Stimulated activated CD8-positive, alpha-beta memory T cell treated with anti-CD3 and anti-CD28 coated beads, Interleukin-2, amount 100 ng/mL, for 1 hour (primary cell): ENCODE measurements at regions not wholly inside any gene's neighbourhood (a gene's known extent, or its start where the extent isn't known, plus 50 kb on each side); places are given as distances from the start of the nearest gene placed in this dataset.

Source experiments
- DNase-seq, 2 donors: peaks; one replicate each; pipeline ENCODE4 v3.0.0-alpha.2; 2020; ENCODE audit warnings: low read depth in 2 of 2

DNA sequence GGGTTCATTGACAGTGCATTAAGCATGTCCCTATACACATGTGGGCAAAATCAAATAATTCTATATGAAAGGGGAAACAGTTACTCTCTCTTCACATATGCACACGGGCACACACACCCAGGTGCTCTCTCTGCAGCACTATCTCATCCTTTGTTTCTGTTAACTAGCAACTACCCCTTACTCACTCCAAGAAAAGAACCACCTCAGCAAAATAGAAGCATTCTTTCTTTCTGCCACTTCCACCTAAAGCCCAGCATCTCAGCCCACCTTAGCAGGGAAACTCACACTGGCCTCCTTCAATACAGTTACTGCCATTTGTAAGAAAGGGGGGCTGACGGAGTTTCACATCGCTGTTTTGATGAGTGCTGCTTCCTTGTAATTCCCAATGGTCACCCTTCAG lies 216.3 kb upstream of the ID2 start:
- no peak for DNase-seq

DNA sequence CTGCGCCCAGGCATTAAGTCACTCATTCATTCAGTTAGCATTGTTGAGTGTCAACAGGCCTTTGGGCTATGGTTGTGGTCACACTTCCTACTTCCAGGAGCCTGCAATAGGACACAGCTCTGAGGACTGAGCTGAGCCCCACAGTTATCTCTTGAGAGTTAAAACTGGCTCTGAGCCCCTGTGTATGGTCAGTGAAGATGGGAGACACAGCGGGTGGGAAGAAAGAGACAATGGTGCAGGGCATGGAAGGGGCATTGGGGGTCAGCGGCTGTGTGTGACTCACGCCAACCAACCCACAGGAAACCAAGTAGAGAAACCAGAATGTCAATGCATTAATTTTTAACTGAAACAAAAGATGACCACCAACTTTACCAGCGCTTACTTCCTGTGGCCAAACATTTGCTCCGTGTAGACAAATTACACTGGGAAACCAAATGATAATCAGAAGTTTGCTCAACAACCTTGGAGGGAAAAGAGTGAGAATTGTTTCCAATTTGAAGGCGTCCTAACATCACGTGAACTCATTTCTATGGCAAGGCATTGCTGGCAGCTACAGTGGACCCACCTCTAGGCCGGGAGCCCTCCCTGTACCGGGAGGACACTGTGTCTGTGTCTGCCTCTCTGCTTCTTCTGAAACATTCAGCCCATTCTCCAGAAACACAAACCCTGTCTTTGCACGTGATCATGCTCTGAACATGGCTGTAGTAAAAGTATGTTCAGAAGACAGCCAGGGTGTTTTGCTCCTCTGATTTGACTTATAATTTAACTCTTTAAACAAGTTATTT lies 212.0 kb upstream of the ID2 start:
- DNase-seq, result no peak

DNA sequence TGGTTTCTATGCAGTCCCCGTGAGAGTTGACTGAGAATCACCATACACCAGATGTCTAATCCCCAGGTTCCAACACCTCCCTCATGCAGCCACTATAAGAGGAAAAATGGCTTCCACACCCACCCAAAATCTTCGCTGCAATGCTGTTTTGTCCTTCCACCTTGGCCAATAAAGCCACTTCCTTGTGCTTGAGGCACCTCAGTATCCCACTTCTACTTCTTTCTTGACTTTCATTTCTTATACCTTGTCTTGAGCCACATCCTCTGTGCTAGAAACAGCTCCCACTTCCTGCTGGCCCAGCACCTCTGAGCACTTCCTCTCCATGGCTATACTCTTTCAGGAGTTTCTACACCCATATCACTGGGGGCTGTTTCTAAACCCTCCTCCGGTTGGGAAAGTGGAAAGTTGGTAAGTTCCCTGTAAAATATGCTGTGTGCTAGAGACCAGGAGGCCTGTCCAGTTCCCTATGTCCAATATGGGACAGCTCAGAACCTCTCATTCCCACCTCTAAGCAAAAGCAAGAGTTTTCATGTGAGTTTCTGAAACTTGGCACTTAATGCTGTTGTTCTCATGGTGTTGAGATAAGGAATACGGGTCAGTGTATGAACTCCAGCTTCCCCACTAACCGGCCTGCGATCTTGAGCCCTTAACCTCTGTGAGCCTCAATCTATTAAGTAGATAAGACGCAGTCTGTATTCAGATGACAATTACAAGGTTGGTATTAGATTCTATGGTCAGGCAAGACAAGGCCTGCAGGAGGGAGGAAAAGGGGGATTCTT lies 209.1 kb upstream of the ID2 start:
- no peak for DNase-seq

DNA sequence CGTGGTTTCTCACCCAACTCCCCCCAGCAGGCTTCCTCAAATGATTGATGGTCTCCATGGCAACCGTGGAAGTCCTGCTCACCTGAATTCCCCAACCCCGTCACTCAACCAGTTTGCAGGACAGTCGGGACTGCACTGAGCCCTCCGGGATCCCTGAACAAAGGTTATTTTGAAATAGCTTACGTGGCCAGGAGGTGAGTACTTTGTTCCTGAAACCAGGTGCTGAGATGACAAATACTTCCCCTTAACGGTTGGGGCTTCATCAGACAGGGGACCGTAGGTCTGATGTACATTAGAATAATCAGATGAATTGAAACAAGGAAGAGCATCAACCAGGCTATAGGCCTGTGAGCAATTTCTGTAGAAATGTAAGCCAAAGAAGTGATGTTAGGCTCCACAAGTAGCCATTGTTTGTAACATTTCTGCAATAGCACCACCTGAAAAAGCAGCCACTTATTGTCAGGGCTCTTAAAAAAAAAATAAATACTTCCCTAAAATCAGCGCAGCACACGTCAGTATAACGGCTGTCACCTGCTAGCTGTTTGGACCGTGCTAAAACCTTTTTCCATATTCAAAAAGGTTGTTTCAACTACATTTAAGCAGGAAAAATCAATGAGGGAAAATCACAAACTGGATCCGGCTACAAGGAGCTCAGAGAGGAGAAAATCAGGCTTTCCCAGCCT lies 206.4 kb upstream of the ID2 start:
- DNase-seq, result no peak

DNA sequence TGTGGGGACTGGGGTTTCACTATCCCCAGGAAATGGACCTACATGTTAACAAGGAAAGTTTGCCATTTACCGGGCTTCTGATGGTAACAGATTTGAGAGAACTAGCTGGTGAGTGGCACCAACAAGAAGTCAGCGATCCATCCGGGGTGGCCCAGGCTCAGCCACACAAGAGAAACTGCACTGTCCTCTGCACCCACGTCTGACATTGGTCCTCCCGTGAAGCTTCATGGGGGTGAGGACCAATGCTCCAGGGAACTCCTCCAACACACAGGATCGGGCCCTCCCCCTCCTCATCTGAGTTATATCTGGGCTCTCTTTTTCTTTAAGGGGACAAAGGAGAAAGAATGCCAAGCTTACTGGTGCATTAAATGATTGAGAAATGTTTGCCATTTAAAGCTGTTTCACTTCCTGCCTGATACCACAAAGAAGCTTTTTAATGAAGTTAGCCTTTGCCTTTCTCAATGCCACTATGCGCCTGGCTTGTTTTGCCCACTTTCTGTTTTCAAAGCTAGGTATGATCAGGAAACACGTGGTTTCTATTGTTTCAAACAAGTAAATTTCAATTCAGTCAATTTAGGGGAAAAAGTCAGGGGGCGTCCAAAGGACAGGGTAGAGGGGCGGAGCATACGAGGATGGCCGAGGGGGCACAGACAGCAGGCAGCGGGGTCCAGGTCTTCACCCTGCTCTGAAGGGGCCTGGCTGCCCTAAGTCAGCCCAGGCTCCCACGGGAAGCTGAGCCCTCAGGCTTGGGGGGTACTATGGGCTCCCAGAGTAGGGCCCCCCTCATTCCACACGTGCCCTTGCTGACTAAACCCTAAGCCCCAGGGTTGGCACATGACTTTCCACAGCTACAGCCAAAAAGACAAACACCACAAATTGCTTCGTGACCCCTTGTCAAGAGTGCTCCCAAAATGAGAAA lies 204.0 kb upstream of the ID2 start:
- no peak for DNase-seq

DNA sequence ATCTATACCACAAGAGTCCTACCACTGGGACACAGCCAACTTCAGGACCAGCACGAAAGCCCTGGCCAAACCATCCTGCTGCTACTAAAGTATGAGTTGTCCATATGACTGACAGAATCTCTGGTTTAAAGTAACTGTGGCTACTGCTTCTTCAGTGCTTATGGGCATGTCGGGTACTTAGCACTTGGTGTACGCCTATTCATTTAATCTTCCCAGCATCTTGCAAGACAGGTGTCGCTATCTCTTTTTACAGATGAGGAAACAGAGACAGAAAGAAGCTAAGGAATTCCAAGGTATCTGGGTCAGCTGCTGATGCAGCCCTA lies 203.4 kb upstream of the ID2 start:
- DNase-seq, result no peak

DNA sequence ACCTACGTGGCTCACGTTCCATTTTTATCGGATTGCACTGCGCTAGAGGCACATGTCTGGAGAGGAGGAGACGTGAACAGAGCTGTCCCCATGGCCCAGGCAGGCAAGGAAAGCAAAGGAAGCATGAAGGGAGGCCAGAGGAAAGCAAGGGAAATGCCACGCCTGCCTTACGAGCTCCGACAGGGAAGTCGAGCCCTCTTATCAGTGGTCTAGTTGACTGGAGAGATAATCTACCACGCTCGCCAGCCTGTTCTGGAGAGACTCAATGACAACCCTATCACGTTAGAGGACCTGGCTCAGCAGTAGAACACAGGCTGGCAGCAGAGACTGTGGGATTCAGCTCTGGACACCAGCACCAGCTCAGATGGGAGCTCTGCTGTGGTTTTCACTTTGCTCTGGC lies 202.6 kb upstream of the ID2 start:
- no peak for DNase-seq

DNA sequence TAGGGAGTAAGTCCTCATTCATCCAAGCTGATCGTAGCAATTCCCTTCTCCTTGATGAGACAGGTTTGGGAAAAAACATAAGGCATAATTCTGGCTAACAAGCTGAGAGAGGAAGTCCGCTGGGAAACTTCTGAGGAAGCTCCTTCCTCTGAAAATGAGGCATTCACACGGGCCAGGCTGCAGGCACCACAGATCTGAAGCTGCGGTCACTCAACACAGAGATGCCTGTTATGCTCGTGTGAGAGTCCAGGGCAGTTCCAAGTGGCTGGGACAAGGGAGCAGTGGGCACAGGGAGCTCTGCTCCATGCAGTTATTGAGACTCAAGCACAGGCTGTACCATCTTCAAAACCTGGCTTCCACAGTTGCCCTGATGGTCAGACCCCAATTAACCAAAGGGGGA lies 200.9 kb upstream of the ID2 start:
- DNase-seq, result no peak

DNA sequence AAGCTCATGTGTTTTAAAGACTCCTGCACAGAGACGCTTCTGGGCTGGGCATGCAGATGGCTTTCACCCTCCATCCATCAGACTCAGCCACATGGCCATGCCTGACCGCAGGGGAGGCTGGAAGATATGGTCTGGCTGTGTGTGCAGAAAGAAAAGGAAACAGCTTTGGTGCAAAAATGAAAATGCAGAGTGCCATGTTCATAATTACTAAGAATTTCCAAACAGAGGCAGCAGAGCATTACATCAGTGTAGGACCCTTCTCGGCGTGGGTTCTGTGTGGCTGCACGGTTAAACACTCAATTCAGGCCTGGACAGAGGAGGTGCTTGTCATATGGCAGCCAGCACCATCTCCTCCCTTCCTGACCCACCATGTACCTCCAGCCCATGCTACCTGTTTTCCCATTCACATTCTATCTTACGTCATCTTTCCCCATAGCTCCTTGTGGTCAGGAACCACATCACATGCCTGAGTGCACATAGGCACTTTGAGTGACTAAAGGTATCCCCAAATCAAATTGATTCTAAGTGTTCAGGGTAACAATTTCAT lies 200.3 kb upstream of the ID2 start:
- no peak for DNase-seq

DNA sequence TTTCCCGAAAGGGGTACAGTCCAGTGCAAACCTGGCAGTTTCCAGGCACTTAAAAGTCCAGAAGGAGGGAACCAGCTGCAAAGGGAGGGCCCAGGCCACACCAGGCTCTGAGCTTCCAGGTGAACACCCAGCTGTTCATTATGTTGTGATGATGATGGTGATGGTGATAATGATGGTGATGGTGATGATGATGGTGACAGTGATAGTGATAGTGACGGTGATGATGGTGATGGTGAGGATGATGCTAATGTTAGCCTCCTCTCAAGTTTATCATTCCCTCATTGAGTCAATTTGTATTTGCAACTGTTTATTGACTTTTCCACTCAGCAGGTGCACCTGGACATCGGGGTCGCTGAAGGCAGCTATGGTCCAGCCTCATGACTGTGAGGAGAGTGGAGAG lies 199.4 kb upstream of the ID2 start:
- DNase-seq, result no peak

DNA sequence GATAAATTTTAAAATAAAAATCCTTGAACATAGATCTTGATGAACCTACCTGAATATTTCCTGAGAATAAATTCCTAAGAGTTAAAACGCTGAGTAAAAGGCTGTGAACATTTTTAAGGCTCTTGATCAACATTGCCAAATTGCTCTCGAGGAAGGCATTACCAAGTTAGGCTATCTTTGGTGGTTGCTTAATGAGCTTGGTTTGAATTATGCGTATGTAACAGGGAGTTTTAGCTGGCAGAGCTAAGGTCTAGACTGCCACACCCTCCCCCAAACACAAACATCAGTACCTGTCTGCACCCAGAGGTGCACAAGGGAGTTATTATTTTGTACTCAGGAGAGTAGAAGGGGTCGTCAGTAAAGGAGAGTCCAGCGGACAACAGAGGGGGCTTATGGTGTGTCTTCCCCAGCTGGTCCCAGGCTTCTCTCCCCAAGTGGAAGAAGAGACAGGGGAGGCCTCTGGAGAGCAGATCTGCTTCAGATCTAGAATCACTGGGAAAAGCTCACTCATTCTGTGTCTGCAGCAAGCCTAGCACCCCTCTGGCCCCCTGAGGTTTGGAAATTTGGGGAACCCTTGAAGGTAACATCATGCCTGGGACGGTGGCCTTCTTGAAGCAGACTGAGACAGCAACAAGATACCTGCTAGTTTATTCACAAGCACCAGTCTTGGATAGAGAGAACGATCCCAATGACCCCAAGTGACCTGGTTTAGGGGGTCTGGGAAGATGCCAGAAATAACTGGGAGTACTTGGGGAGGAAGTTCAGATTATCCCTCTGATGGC lies 197.2 kb upstream of the ID2 start:
- no peak for DNase-seq

DNA sequence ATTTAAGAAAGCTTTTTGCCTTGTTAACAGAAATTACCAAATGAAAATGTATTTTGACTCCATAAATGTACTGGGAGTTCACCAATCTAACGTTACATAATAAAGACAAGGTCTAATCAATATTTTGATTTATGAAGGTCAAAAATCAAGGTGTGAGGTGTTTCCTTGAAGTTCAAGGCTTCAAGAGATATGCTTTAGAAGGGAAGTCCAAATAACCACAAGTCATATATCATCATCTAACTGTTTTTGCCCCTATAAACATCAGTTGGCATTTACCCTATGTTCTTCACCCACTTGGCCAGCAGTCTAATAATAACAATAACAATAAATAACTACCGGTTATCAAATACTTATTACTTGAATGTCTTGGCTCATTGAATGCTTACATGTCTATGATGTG lies 196.1 kb upstream of the ID2 start:
- no peak for DNase-seq

DNA sequence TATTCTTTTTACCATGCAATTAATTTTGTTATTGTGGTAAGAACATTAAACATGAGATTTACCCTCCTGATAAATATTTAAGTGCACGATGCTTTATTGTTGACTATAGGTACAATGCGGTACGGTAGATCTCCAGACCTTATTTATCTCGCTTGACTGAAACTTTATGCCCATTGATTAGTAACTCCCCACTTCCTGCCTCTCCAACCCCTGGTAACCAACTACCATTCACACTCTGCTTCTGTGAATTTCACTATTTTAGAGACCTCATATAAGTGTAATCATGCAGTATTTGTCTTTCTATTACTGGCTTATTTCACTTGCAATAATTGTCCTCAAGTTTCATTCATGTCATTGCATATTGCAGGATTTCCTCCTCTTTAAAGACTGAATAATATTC lies 195.7 kb upstream of the ID2 start:
- DNase-seq, result no peak

DNA sequence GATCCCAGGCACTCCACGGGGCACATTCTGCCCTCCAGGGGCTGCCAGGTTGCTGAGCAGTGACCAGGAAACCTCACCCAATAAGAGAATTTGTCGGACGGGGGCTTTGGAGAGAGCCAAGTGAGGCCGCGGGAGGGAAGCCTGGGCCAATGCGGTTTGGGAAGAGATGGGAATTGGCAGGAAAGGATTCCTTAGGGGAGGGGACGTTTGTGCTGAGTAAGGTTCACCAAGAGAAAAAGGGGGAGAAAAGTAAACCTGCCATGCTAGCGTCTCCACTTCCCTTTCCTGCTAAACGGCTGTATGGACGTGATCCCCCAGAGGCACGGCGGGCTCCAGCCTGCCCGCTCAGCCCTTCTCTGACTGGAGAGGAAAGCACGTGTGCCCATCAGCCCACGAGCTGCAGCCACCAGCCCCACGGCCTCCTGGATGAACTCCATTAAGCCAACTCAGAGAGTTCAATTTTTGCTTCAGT lies 194.4 kb upstream of the ID2 start:
- DNase-seq, result no peak

DNA sequence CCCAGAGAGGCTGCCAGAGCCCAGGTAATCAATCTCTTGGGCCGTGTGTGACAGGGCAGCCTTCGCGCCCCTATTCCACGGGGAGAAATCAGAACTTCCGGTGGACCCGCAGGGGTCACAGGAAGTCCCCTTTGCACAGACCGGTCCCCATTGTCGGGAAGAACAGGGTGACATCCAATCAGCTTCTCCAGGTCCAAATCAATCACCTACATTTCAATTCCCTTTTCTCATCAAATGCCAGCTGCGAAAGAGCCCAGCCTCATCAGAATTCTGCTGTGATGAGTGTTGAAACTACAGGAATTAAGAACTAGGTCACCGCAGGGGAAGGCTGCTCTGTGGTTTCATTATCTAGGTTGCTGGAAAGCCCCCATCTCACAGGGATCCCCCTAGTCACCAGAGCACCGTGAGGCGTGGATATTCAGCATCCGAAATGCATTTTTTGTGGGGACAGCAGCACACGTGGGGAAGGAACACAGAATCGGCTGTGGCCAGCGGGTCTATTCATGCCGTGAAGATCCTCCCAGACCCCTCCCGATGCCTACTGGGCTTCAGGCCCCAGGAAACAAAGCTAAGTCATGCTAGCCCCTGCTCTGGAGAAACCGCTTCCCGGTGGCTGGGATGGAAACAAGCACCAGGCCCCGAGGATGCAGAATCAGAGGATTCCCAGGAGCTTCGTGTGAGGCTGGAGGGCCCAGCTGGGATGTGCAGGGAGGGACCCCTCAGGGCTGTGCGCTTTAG lies 193.7 kb upstream of the ID2 start:
- peak; percentile 33 to 41 for DNase-seq

DNA sequence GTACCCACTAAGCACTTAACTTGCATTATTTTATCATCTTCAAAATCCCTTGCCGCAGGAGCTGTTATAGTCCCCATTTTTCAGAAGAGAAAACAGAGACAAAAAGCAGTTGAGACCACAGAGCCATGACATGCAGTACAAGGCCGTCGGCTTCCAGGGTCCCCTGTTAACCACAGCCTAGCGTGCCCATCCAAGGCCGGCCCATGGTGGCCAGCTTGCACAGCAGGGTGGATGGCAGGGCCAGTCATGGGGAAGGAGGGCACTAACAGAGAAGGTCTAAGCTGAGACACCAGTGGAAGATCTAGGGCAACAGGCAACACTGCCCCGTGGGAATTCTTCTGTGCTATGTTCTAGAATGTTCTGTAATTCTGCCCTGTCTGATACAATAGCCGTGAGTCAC lies 192.6 kb upstream of the ID2 start:
- no peak for DNase-seq

DNA sequence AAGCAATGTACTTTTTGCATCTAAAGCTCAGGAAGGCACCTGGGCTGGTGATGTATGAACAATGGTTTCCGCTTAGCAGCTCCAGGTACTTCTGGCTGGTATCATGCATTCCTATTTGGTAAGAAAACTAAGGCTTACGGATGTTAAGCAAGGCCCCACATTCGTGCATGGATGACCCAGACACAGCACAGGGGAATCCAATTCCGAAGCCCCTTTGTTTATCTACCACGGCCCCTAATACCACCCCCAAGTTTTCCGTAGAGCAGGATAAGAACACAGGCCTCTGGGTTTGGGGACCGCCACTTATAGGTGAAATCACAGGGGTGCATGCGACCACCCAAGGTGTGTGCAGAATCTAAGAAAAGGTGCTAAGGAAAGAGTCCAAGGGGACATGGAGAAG lies 192.1 kb upstream of the ID2 start:
- no peak for DNase-seq

DNA sequence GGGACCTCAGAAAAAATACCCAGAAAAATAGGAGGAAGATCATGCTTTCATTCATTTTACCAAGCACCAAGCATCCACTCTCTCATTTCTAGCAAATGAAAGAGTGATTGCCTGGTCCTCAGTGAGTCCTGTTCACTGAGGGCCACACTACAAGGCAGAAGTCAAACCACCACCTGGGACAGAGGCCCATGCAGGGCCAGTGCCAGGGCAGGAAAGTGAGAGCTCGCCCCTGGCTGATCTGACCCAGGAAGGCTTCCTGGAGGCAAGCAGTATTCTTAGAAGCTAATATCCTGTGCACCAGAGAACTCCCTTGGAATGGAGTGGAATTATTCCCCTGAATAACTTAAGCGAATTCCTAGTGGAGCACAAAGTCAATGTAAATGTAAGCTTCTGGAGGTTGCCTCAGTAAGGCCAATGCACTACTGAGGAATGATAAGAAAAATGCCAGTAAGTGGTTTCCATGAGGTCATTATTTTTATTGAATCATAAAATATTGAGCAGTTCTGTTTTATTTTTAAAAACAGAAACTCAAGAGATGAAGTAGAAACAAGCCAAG lies 191.6 kb upstream of the ID2 start:
- DNase-seq, result no peak

DNA sequence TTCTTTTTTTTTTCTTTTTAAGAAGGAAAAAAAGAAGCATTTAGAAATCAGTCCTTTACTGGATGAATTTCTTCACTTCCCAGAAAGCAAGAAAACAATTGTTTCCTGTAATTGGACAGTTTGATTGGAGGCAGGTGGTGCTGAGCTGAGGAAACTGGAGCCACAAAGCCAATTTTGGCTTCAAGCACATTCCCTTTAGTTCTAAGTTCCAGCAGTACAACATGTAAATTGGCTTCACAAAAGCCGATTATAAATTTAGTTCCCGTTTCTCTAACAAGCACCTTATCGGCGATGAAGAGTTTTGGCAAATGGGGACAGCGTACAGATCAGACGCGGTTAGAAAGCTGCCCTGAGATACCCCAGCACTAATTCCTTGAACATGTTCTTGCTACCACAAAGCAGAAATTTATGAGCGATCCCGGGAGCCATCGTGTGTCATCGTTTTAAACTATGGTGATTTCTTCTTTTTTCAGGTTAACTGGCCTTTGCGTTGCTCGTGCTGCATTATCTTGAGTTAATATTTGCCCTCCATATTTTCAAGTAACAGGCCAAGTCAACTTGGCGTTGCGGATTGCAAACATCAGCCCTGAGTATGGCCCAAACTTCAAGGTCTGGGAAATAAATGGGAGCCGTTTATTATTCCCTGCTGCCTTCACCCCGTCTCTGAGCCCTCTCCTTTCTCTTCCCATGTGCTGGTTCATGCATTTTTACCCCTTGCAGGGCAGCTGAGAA lies 190.4 kb upstream of the ID2 start:
- no peak for DNase-seq
